K562 (cell line): ENCODE measurements at regions not wholly inside any gene's neighbourhood (a gene's known extent, or its start where the extent isn't known, plus 50 kb on each side); places are given as distances from the start of the nearest gene placed in this dataset.
A peak's percentile ranks its signal among the peaks of the same experiment; 100 is the strongest.

Experiments used
- MECOM ChIP-seq: fragments of 250-450 bp; sonication (Bioruptor Pico); IDR thresholded peaks from 2 replicates; pipeline ENCODE4 v1.8.0; 2022; ENCODE audit warnings: inconsistent platforms
- NFE2 ChIP-seq: IDR thresholded peaks from 2 replicates; pipeline ENCODE4 v1.6.1; 2014; ENCODE audit warnings: antibody characterized with exemption, low read depth
- ZNF668 ChIP-seq: fragments of 250-450 bp; sonication (Bioruptor Pico); IDR thresholded peaks from 2 replicates; pipeline ENCODE4 v1.8.0; 2022; ENCODE audit warnings: mild to moderate bottlenecking, inconsistent platforms
- TF ChIP-seq, protein P1 (sequence below), 3 experiments: IDR thresholded peaks in 2 of 3; conservative IDR thresholded peaks in 1 of 3; 2 replicates each; pipeline ENCODE4 v1.5.1; 2011 to 2012; ENCODE audit warnings: low read length in 3 of 3, mild to moderate bottlenecking in 3 of 3, control low read depth in 2 of 3, improper control_type of control experiment in 1 of 3, inconsistent platforms in 1 of 3, low read depth in 1 of 3, mixed read lengths in 1 of 3, moderate library complexity in 1 of 3; ENCODE audit not compliant: insufficient read depth in 2 of 3

DNA sequence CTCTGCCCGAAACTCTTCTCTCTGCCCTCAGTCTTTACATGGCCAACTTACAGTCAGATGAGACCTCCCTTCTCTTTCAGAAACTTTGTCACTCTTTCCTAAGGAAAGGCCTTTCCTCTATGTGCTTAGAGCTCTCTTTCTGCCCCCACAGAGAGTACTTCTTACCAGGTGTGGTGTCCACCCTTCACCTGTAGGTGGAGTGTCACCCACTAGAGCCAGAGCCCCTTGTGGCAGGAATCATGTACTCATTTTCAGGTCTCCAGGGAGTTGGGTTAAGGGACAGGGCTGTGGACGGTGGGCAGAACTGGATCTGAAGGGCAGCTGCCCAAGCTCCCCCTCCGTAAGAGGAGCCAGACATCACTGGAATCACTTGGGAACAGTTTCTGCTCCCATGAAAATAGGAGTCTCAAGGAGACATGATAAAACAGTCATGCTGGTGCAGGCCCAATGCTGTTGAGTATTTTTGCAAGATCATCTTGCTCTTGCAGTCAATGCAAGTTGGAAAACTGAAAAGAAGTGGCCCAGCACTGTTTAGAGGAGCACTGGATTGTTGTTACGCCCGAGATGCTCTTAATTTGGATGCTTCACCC lies 436.7 kb downstream of the ZSWIM6 start:
- TF ChIP-seq, protein P1, sequence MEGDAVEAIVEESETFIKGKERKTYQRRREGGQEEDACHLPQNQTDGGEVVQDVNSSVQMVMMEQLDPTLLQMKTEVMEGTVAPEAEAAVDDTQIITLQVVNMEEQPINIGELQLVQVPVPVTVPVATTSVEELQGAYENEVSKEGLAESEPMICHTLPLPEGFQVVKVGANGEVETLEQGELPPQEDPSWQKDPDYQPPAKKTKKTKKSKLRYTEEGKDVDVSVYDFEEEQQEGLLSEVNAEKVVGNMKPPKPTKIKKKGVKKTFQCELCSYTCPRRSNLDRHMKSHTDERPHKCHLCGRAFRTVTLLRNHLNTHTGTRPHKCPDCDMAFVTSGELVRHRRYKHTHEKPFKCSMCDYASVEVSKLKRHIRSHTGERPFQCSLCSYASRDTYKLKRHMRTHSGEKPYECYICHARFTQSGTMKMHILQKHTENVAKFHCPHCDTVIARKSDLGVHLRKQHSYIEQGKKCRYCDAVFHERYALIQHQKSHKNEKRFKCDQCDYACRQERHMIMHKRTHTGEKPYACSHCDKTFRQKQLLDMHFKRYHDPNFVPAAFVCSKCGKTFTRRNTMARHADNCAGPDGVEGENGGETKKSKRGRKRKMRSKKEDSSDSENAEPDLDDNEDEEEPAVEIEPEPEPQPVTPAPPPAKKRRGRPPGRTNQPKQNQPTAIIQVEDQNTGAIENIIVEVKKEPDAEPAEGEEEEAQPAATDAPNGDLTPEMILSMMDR (IDR thresholded peaks at IDR 0.05 in 2 of 3, conservative IDR thresholded peaks at IDR 0.05 in 1 of 3; ENCODE audit: insufficient read depth in 2 of 3, low read depth in 1 of 3, low read length in 3 of 3) = peak; percentile 93 to 100 (median 99)
- TF ChIP-seq MECOM = no peak
- TF ChIP-seq ZNF668 (CRISPR knock-in tag) = no peak
- TF ChIP-seq NFE2 = no peak
